HG02571 (cell line): ENCODE measurements at regions not wholly inside any gene's neighbourhood (a gene's known extent, or its start where the extent isn't known, plus 50 kb on each side); places are given as distances from the start of the nearest gene placed in this dataset.

ENCODE experiments used
- ATAC-seq: cut with Tn5 transposase; IDR thresholded peaks from one replicate; pipeline ENCODE4 v1.9.1; 2021; ENCODE audit warnings: mild to moderate bottlenecking, moderate library complexity; ENCODE audit not compliant: unreplicated experiment

DNA sequence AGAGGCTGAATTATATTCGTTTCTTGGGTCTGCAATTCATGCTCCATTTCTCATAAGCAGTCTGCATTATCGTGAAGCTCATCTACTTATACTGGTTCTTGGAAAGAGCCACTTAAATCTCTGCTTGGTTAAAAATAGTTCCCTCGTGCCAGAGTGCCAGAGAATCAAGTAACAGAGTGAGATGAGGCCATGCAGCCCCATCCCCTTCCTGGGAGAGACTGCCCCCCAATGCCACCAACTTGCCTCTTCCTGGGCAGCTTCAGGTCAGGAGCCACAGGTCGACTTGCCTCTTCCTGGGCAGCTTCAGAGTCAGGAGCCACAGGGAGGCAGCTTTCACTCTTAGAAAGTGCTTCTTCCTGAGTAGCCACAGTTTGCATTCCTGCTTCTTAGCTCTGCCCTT, 223.9 kb upstream of the ZBED5 start:
- ATAC-seq = no peak

DNA sequence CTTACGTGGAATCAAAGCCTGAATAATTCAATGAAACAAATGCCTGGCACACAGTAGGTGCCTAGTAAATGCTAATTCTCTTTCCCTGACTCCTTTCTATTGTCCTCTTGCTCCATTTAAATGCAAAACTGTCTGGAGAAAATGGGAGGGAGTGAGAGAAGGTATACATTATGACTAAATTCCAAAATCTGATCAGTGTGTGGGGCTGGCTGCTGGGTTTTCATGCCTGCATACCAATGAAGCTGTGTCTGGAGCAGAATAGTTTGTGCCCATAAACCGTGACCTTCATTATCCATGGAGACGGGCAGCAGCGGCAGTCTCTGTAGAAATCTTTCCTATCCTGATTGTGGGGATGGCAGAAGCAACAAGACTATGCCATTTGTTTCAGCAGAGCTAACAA, 223.4 kb upstream of the ZBED5 start:
- ATAC-seq = no peak

DNA sequence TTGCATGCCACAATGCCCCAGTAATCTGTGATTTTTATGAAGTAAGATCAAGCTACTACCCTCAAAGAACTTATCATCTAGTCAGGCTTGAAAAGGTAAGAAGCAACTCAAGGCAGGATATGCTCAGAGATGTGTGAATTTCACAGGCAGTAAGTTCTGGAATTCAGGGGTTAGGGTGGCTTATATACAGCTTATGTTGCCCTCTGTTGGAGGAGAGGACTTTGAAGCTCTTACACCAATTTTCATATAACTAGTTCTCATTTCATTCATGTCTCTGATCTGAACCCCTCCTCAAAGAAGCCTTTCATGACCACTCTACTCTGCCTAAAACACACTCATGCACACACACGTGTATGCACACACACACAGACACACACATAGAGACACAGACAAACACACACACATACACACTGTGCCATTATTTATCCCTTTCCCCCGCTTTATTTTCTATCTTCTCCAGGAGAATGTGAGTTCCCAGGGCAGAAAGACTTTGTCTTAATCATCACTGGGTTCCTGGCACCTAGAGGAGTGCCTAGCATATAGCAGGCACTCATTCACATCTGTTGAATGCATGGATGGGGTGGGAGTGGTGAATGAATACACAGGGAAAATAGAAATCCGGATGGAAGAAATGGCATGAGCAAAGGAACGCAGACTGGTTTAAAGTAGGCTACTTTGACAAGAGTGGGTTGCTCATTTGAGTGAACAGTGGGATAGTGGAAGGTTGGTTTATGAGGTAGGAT, 220.7 kb upstream of the ZBED5 start:
- no peak for ATAC-seq

DNA sequence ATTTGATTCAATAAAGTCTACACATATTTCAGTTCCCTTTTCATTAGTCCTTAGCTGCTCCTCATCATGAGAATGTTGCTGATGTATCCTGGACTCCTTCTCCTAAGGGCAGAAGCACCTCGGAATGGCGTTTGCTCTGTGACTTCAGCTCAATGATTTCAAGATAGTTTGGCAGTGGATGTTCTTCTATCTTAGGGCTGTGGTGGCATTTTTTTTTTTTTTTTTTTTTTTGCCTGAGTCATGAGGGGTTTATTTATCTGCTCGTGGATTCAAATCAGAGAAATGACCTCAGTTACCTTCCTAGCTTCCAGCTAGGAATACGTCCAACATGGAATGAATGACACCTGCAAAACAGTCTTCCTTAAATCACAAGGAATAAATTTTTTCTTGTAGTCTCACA, 220.0 kb upstream of the ZBED5 start:
- ATAC-seq = no peak

DNA sequence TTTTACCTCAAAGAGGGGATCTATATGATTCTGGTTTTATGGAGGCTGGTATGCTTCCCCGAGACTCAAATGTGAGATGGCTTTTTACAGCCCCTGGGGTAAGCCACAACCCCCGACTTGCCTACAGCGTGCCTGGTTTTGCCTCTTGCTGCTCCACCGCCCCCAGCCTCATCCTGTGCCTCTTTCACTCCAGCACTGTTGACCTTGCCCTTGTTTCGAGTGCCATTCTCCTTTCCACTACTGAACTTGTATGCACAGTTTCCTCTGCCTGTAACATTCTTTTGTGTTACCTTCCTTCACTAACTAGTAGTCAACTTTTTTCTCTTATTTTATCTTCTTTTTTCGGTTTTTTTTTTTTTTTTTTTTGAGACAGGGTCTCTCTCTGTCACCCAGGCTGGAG, 219.0 kb upstream of the ZBED5 start:
- no peak for ATAC-seq

DNA sequence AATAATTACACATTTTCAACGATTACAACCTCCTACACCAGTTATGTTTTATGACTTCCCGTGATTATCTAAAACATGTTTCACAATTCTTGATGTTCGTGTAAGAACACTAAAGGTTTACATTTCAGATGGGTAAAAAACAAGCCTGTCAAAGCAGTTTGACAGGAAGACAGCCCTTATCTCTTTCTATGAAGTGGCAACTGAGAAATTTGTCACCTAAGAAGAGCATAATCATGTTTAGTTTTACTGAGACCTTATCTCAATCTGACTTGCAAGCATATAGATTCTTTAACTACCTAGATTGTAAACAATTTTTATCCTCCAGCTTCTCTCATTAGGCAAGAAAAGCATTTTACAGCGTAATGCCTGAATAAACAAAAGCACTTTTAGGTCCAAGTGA, 218.4 kb upstream of the ZBED5 start:
- no peak for ATAC-seq

DNA sequence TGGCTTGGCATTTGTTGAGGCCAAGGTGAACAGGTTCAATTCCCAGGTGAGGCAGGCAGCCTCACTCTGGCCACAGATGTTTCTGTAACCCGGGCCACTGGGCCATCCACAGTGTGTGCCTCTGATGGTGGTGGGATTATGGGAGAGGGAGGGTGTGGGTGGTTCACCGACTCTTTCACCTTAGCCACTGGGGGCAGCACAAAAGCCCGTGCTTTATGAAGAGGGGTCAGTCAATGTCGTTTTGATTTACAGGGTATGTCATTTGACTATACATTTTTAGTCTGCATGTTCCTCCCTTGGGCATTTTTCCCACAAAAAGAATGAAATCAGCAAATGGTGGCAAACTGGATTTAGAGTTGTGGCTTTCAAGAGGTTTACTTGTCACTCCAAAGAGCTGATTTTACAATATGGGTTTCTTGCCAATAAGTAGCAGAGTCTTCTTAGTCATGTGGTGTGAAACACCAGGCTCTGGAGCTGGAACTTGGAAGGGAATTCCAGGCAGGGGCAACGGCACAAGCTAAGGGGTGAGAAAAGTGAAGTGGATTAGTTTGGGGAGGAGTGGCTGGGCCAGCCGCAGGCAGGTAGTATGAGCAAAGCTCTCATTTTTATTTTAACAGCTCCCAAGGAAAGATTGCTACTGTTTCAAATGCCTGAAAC, 217.8 kb upstream of the ZBED5 start:
- ATAC-seq = no peak

DNA sequence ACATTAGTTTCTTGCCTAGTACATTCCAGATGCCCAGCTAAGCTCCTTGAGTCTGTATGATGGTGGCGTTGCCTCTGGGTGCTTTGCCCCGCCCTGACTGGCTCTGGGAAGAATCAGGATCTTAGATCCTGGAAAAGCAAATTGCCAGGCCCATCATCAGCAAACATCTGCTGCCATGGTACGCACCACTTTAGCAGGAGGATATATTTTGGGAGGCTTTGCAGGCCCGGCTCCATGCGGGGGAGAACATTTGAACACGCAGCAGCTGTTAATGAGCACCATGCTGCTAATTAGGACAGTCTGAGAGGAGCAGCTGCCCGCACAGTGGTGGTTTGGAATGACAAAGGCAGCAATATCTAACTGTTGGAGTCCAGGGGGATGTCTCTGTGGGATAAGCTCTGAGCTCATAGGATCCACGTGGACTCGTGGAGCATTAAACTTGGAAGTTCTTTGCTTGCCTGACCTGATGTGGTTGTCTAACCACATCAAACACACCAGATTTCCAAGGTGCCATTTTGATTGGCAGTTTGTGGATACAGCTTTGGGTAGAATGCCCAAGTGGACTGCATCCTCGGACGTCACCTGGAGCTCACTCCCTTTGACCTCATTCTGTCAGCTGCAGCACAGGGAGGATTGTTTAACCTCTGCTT, 217.0 kb upstream of the ZBED5 start:
- no peak for ATAC-seq

DNA sequence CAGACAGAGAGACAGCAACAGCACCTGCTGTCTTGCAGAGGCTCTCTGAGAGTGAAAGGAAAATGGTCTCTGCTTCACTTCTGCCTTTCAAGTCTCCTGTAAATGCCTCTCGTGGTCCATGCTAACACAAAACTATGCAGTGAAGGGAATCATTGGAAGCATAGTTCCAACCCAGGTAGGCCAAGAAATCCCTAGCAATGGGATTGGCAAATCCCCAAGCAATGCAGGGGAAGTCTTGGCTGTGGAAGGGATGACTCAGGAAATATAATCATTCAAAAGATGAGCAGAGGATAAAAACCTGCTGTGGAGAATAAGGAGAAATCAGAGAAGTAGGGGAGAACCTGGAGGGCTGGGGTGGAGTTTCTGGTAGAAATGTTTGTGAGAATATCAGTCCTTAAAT, 216.1 kb upstream of the ZBED5 start:
- ATAC-seq = no peak

DNA sequence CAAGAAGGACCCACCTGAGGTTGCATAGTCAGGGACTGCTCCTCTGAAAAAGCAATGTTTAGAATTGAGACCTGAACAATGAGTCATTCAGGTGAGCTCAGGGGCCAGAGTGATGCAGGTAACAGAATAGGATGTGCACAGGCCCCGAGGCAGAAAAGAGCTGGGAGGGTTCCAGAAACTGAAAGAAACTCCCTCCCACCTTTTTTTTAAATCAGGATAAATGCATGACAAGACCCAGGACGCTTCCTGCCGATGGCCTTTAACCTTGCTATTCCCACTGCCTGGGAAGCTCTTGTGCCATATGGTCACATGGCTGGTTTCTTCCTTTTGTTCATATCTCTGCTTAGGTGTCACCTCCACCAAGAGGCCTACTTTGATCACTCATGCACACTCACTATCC, 214.2 kb upstream of the ZBED5 start:
- no peak for ATAC-seq

DNA sequence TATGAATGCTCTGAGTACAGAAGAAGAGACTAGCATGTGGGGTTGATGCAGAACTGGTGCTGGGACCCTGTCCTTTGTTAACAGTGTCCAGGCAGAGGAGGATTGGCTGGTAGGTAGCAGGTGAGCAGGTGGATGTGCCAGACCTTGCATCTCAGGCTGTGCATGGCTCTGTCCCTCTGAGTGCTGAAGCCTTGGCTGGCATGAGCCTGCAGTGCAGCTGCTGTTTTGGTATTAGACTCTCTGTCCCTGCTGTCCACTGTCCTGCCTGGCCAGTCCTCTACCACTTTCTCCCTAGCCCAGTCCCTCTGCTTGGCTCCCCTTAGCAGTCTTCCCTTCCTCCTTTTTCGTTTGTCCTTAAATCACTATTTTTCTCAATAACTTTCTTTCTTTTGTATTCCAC, 213.6 kb upstream of the ZBED5 start:
- ATAC-seq = no peak

DNA sequence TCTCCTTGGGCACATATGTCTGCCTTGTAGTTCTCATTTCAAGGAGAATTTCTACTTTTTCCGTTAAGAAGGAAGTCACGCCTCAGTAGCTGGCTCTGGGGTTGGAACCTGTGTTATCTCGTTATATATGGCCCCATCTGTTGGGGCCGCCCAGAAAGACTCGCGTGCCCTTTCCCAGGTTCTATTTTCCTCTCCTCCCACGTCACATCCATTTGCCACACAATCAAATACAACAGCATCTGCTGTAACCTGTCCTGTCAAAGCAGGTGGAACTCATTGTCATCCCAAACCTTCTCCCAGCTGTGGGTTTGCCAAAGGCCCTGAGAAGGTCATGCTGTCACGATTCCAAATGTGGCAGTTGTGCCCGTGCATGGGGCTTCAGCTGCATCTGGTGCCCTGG, 213.1 kb upstream of the ZBED5 start:
- ATAC-seq = no peak

DNA sequence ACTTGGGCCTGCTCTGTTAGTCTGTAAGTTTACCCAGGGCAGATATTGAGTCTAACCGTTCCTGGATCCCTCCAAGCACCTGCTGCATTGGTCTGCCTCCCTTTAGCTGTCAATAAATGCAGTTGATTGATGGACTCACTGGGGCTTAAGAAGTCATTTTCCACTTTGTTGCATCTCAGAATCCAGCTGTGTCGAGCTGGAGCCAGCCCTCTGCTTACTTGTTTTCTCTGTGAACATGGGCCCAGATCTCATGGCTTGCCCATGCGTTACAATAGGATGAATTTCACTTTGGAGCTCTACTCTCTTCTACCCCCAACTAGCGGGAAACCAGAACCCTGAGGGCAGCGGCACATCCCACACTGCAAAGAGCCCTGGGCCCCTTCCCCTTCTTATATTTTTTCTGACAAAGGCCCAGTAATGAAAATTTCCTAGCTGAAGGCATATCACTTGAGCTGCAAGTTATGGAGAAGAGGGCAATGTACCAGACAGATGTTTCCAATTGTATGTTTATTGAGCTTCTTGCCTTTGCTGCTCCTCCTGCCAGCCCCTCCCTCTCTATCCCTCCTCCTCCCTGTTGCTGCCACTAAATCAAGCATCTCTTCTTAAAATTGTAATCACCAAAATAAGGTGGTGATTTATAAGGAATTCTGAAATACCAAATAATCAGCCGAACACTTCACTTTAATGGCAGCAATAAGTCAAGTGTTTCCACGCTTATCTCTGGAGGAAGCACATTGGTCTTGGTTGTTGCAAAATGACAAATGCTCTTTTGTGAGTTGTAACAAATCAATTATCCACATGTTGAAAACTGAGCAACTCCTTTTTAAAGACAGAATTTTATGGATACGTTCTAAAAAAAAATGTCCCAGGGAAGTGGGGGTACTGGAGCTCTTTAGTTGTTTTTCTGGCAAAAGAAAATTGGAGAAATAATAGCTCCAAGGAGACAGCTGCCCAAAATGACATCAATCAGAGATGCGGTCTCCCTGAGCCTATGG, 212.3 kb upstream of the ZBED5 start:
- ATAC-seq = no peak

DNA sequence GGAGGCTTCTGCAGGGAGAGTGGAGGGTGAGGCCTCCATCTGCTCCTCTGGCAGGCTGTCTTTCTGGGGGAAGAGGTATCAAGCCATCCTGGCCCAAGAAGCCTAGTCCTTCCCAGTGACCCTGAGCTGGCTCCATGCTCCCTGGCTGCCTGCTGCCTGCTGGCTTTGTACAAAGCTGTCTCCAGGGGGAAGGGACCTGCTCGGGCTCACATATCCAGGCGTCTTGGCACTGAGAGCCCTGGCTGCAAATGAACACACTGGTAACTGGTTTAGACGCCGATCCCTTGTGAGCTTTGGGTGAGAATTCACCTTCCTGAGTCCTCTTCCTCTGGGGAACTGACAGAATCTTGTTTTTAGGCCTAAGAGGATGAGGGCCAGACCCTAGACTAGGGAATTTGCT, 210.3 kb upstream of the ZBED5 start:
- no peak for ATAC-seq

DNA sequence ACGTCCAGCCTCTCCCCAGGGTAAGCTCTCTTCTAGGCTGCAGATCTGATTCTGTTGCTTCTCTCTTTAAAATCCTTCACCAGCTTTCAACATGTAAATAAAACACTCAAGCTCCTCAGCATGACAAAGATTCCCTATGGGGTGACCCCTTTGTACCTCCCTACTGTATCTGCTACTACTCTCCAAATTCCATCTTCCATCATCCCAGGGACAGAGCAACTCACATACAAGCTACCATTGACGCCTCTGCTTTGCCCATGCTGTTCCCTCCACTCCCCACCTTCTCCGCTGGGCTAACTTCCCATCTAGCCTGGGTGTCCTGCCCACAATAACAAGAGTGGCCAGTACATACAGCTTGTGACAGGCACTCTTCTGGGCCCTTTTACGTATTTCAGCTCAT, 207.5 kb upstream of the ZBED5 start:
- no peak for ATAC-seq

DNA sequence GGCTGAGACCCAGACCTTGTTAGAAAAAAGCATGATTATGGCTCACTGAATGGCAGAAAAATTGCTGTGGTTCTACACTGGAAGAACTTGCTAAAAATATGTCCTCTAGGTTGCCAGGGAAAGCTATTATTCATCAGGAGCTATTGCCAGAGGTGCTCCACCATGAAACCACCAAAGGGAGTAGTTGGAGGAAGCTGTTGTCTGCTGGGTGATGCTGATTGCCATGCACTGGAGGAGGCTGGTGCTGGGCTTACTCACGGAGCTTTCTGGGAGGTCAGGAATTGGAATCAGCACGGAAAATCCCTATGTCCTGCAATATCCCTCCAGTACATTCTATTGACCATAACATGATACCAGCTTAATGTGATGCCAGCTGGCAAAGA, 199.6 kb upstream of the ZBED5 start:
- no peak for ATAC-seq

DNA sequence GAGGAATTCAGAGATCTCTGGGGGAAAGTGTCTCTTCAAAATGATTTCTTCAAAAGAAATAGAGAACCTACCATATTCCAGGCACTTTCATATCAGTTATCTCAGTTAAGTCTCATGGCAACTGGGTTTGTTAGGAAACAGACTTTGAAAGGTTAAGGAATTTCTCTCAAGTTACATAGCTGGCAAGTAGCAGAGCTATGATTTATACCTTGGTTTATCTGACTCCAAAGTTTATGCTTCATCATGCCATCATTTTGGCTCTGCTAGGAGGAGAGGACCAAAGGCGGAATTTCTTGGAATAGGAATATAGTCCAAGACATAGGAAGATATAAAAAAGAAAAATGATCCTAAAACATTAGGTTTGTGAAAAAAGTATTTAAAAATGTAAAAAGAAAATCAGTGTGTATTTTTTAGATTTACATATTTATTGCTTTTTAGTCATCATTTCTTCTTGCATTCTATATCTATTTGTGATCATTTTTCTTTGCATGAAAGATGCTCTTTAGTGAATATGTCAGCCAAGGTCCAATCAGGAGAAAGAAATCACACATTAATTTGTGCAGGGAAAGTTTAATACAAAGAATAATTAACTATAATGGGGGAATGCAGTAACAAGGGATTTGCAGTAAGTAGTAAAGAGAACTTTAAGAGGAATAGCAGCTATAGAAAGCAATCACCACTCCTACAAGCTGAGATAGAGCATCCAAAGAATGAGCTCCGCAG, 199.1 kb upstream of the ZBED5 start:
- ATAC-seq = no peak

DNA sequence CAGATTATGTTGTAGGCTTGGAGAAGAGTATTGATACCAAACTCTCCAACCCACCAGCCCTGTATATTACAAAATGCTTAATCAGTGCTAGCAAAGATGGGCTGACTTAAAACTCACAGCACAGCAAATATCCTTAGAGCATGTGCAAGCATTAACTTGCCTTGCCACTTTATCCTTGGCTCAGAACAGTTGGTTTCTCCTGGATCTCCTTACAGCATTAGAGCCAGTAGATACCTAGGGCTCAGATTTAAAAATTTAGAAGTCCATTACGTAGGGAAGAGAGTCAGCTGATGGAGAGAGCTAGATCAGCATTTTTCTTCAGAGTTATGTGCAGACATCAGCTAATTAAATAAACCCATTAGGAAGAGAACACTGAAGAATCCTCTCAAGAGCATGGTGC, 198.5 kb upstream of the ZBED5 start:
- no peak for ATAC-seq

DNA sequence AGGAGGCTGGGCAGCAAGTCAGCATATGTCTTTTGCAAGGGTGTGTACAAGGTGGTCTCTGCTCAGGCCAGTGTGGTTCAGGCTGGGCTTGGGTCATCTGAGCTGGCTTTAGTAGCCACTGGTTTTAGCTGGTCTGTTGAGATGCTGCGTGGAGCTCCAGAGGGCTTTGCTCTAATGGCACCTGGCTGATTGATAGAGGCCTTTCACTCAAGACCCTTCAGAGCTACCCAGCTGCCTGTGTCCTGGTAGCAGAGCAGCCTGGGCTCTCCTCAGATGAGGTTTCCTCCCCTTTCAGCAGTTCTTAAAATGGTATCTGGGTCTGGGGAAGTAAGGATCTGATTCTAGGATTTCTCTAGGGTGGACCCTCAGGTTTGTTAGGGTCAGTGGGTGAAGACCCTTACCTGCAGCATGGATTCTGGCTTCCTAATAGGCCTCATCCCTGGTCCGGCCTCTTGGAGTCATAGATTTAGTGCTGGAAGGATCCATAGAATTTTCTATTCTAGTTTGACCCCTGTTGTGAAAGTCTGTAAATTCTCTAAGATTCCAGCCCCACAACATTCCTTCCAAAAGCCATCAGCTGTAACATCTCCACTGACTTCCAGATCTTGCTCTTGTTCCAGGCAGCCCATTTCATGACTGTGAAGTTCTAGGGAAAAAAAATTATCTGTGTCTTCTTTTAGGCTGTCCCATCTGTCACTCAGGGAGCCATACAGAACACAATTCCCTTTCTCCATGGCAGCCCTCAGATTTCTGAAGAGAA, 190.2 kb upstream of the ZBED5 start:
- no peak for ATAC-seq

DNA sequence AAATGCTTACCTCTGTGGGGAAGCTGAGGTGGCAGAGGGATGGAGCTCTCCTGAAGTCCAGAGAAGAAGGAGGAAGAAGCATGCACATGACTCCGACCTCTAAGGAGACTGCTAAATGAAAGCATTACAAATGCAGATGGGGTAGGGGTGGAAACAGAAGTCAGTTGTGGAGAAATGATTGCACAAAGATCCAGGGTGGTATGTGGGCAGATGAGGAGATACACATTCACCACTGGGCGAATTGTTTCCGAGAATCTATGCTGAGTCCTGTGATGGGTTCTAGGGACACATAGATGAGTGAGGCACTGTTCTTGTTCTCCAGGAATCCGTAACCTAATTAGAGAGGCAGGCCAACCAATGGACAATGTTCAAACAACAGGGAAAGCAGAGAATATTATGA, 188.9 kb upstream of the ZBED5 start:
- ATAC-seq = no peak
